K562 (cell line): ENCODE measurements at regions not wholly inside any gene's neighbourhood (a gene's known extent, or its start where the extent isn't known, plus 50 kb on each side); places are given as distances from the start of the nearest gene placed in this dataset.

Source experiments
- ATAC-seq: fragments of 200-7000 bp; cut with Tn5 transposase; 3 replicates; pipeline ENCODE4 v1.9.1; 2020; ENCODE audit warnings: moderate library complexity
- BruUV-seq: library from RNA; stranded (reverse); fragments of 400-500 nt; replicated peaks from 2 replicates; lab custom pipeline; 2021; lab: Mats Ljungman, UMichigan
- CTCF ChIA-PET: fragments of 300-600 bp; formaldehyde crosslinking; extraction: SDS; loops from one replicate; lab custom pipeline; 2021; ENCODE audit warnings: low intra/inter-chr PET ratio; lab: Yijun Ruan, JAX
- POLR2A ChIA-PET: fragments of 300-600, 350-650 bp; sonication (Branson Sonifier 250); formaldehyde crosslinking; extraction: SDS; loops from one replicate; lab custom pipeline; 2021; ENCODE audit warnings: antibody characterized with exemption, inconsistent platforms; lab: Yijun Ruan, JAX
- DNase-seq, 4 experiments: peaks; one replicate each; pipeline versions ENCODE4 v3.0.0 to v3.0.0-alpha.2; 2011 to 2018; ENCODE audit warnings: low spot score in 3 of 4, mixed read lengths in 3 of 4; ENCODE audit errors: extremely low read depth in 1 of 4
- FAIRE-seq: peaks from 2 replicates; lab custom pipeline; 2011; peaks lifted over from hg19 to GRCh38; lab: Jason Lieb, UNC
- H2AFZ ChIP-seq: 2 replicates; pipeline ENCODE4 v1.6.0; 2011; ENCODE audit warnings: low read depth, low read length, control low read depth, inconsistent platforms
- H3K27ac ChIP-seq: fragments of 200-600 bp; 3 replicates; pipeline ENCODE4 v1.8.0; 2011; ENCODE audit warnings: low read depth, mild to moderate bottlenecking, control low read depth, inconsistent platforms, low read length, moderate library complexity, mixed read lengths; ENCODE audit errors: extremely low read depth
- H3K27me3 ChIP-seq, 2 experiments: fragments of 300-600 bp in 1 of 2; 2 replicates in 1 of 2; 3 replicates in 1 of 2; pipeline versions ENCODE4 v1.6.0 to v1.8.0; 2011; ENCODE audit warnings: inconsistent platforms in 2 of 2, low read length in 2 of 2, mild to moderate bottlenecking in 1 of 2, mixed read lengths in 1 of 2, moderate library complexity in 1 of 2; ENCODE audit not compliant: control insufficient read depth in 2 of 2, insufficient read depth in 2 of 2
- H3K36me3 ChIP-seq: fragments of 300-600 bp; 3 replicates; pipeline ENCODE4 v1.8.0; 2011; ENCODE audit warnings: mild to moderate bottlenecking, low read length, inconsistent platforms; ENCODE audit not compliant: control insufficient read depth, insufficient read depth
- H3K4me1 ChIP-seq, 2 experiments: fragments of 200-600 bp in 1 of 2; replicated peaks in 1 of 2; 2 replicates in 1 of 2; 3 replicates in 1 of 2; pipeline versions ENCODE4 v1.5.1 to v1.8.0; 2011; ENCODE audit warnings: inconsistent platforms in 2 of 2, low read length in 2 of 2, mild to moderate bottlenecking in 1 of 2, mixed read lengths in 1 of 2, moderate library complexity in 1 of 2; ENCODE audit not compliant: control insufficient read depth in 2 of 2, insufficient read depth in 2 of 2
- H3K4me2 ChIP-seq: 2 replicates; pipeline ENCODE4 v1.6.1; 2011; ENCODE audit warnings: low read length, control low read depth, inconsistent platforms, mixed read lengths; ENCODE audit not compliant: insufficient read depth
- H3K4me3 ChIP-seq: fragments of 200-600 bp; sonication (generic), shearing (Covaris generic); 2 replicates; pipeline ENCODE4 v1.5.1; 2016; ENCODE audit warnings: control low read depth, inconsistent platforms
- H3K79me2 ChIP-seq: fragments of 200-600 bp; 3 replicates; pipeline ENCODE4 v1.8.0; 2011; ENCODE audit warnings: low read length, inconsistent platforms; ENCODE audit not compliant: control insufficient read depth, insufficient read depth
- H3K9ac ChIP-seq, 2 experiments: 2 replicates each; pipeline versions ENCODE4 v1.6.0 to v1.6.1; 2011; ENCODE audit warnings: low read depth in 2 of 2, low read length in 2 of 2, control low read depth in 1 of 2, inconsistent platforms in 1 of 2, mild to moderate bottlenecking in 1 of 2, mixed read lengths in 1 of 2; ENCODE audit not compliant: insufficient read depth in 1 of 2
- H3K9me1 ChIP-seq: one replicate; pipeline ENCODE4 v1.6.0; 2011; ENCODE audit warnings: inconsistent platforms, mild to moderate bottlenecking, low read length, moderate library complexity; ENCODE audit not compliant: control insufficient read depth, insufficient read depth
- H3K9me3 ChIP-seq: replicated peaks from 2 replicates; pipeline ENCODE4 v1.5.1; 2011; ENCODE audit warnings: low read depth, low read length, inconsistent platforms; ENCODE audit not compliant: control insufficient read depth, insufficient read depth
- H4K20me1 ChIP-seq: replicated peaks from 2 replicates; pipeline ENCODE4 v1.6.1; 2011; ENCODE audit warnings: low read length, inconsistent platforms, mixed read lengths; ENCODE audit not compliant: control insufficient read depth, insufficient read depth
- CREB3L1 ChIP-seq: fragments of 450-650 bp; IDR thresholded peaks from 2 replicates; pipeline ENCODE4 v1.6.1; 2014; ENCODE audit warnings: low read depth, mild to moderate bottlenecking, moderate library complexity, borderline replicate concordance
- KAT8 ChIP-seq: fragments of 450-650 bp; IDR thresholded peaks from 2 replicates; pipeline ENCODE4 v1.6.1; 2016; ENCODE audit warnings: low read depth, mild to moderate bottlenecking
- MCM3 ChIP-seq: fragments of 450-650 bp; IDR thresholded peaks from 2 replicates; pipeline ENCODE4 v1.6.1; 2016
- NCOA4 ChIP-seq: fragments of 450-650 bp; IDR thresholded peaks from 2 replicates; pipeline ENCODE4 v1.6.1; 2018; ENCODE audit warnings: mild to moderate bottlenecking; ENCODE audit not compliant: partially characterized antibody
- PRMT5 ChIP-seq: sonication (generic); formaldehyde crosslinking; IDR thresholded peaks from 2 replicates; pipeline ENCODE4 v1.5.0; 2020; ENCODE audit warnings: missing genetic modification reagents
- SUPT5H ChIP-seq: fragments of 450-650 bp; IDR thresholded peaks from 2 replicates; pipeline ENCODE4 v1.6.1; 2016
- TEAD4 ChIP-seq, 2 experiments: sonication (generic) in 1 of 2; formaldehyde crosslinking in 1 of 2; IDR thresholded peaks; 2 replicates each; pipeline versions ENCODE4 v1.6.1 to v1.8.0; 2012 to 2022; ENCODE audit warnings: borderline replicate concordance in 1 of 2, inconsistent platforms in 1 of 2, low read length in 1 of 2, mild to moderate bottlenecking in 1 of 2, missing genetic modification reagents in 1 of 2
- ZC3H11A ChIP-seq: IDR thresholded peaks from 2 replicates; pipeline ENCODE4 v1.6.1; 2012; ENCODE audit warnings: low read depth, low read length, improper control_type of control experiment
- ZNF146 ChIP-seq: IDR thresholded peaks from one replicate; pipeline ENCODE4 v1.6.1; 2018; ENCODE audit warnings: missing compliant biosample characterization; ENCODE audit not compliant: unreplicated experiment
- WGBS: fragments of 100-300 bp; shearing (Covaris generic); methylation state at CpG from one replicate; pipeline ENCODE4 v1.1.6; 2016; ENCODE audit warnings: low coverage, mixed read lengths; ENCODE audit not compliant: insufficient coverage; ENCODE audit errors: missing lambda C conversion rate; 5-methylcytosine and 5-hydroxymethylcytosine counted together
- in situ Hi-C: fragments of 300-500 bp; cut with MboI; formaldehyde crosslinking; loops from 4 replicates; pipeline ENCODE4 v1.15.0; 2018; ENCODE audit warnings: inconsistent platforms, mixed read lengths
- intact Hi-C: fragments of 100-400 bp; cut with micrococcal nuclease; formaldehyde crosslinking; loops from 2 replicates; pipeline ENCODE4 v1.14.2; 2022

- ChIA-PET CTCF (no interaction called here), POLR2A (no interaction called here)
- Histone ChIP-seq H3K4me1 (no peaks in the 10 kb centered on the region), H3K9me1 (no peaks in the 10 kb centered on the region), H3K9me3 (no peaks in the 10 kb centered on the region), H3K4me2 (no peak overlapping the region), H3K79me2 (no peaks in the 10 kb centered on the region), H3K27me3 (no peaks in the 10 kb centered on the region), H3K4me3 (no peak overlapping the region), H3K27ac (no peak overlapping the region), H3K36me3 (no peaks in the 10 kb centered on the region), H3K9ac (no peak overlapping the region), H4K20me1 (no peaks in the 10 kb centered on the region), H2AFZ (no peak overlapping the region)
- 4% methylated on average over 2 of the region's 2 CpGs for WGBS
- TF ChIP-seq ZC3H11A (no peak), KAT8 (no peak)
- FAIRE-seq (no peak), ATAC-seq (no peak), DNase-seq (no peak)
- intact Hi-C loops (no loop called here), in situ Hi-C loops (no loop called here)
- BruUV-seq = no TSS peak
Measured at GRCh38 chr6:81853975-81854374, 101.5 kb upstream of the TENT5A start.

GRCh38 chr6:81849248-81849647 is 96.8 kb upstream of the TENT5A start:
- Histone ChIP-seq H2AFZ (no peak overlapping the region), H4K20me1 (no peaks in the 10 kb centered on the region), H3K9me1 (no peaks in the 10 kb centered on the region), H3K9ac (no peak overlapping the region), H3K79me2 (no peaks in the 10 kb centered on the region), H3K27ac (no peak overlapping the region), H3K27me3 (no peaks in the 10 kb centered on the region), H3K4me3 (no peak overlapping the region), H3K36me3 (no peaks in the 10 kb centered on the region), H3K4me2 (no peak overlapping the region), H3K9me3 (no peaks in the 10 kb centered on the region), H3K4me1 (no peaks in the 10 kb centered on the region)
- FAIRE-seq = no peak
- POLR2A ChIA-PET = interaction anchor here (1.1 kb wide), 1 partner anchor 16 kb away, joined by 3 read pairs; no protein-coding TSS in a partner anchor
- 0% methylated on average over 4 of the region's 4 CpGs for WGBS
- in situ Hi-C loops (no loop called here), intact Hi-C loops (no loop called here)
- no peak for ATAC-seq
- CTCF ChIA-PET = no interaction called here
- no TSS peak for BruUV-seq
- DNase-seq = no peak
- TF ChIP-seq TEAD4 (IDR thresholded peaks at IDR 0.05; ENCODE audit: low read length) (no peak), TEAD4 (CRISPR knock-in tag; IDR thresholded peaks at IDR 0.05; ENCODE audit: borderline replicate concordance) (no peak), PRMT5 (CRISPR knock-in tag) (no peak), ZNF146 (CRISPR knock-in tag) (no peak), MCM3 (no peak), NCOA4 (no peak), SUPT5H (no peak), CREB3L1 (no peak)
